SK-N-SH (cell line): ENCODE measurements at regions not wholly inside any gene's neighbourhood (a gene's known extent, or its start where the extent isn't known, plus 50 kb on each side); places are given as distances from the start of the nearest gene placed in this dataset.

ENCODE experiments used
- CTCF ChIA-PET: fragments of 300-600, 350-600 bp; formaldehyde crosslinking; extraction: SDS; loops from one replicate; lab custom pipeline; 2021; lab: Yijun Ruan, JAX
- POLR2A ChIA-PET: fragments of 350-600 bp; sonication (Branson Sonifier 250); formaldehyde crosslinking; extraction: SDS; loops from one replicate; lab custom pipeline; 2020; ENCODE audit warnings: antibody characterized with exemption, inconsistent platforms; lab: Yijun Ruan, JAX
- DNase-seq: peaks from one replicate; pipeline ENCODE4 v3.0.0; 2012
- H2AFZ ChIP-seq: fragments of 200-600 bp; sonication (generic); 2 replicates; pipeline ENCODE4 v1.8.1; 2016; ENCODE audit warnings: antibody characterized with exemption, mild to moderate bottlenecking, low read depth
- H3F3A ChIP-seq: fragments of 200-600 bp; sonication (generic); replicated peaks from 2 replicates; pipeline ENCODE3; 2016; ENCODE audit warnings: antibody characterized with exemption, mild to moderate bottlenecking; ENCODE audit not compliant: insufficient read depth
- H3K27ac ChIP-seq, 2 experiments: fragments of 200-500 bp in 1 of 2; fragments of 200-600 bp in 1 of 2; sonication (Bioruptor generic) in 1 of 2; sonication (generic), shearing (Covaris generic) in 1 of 2; 2 replicates each; pipeline versions ENCODE4 v1.5.1 to v1.6.1; 2014 to 2016; ENCODE audit warnings: low read depth in 2 of 2, inconsistent platforms in 1 of 2, low read length in 1 of 2, mild to moderate bottlenecking in 1 of 2, mixed read lengths in 1 of 2
- H3K27me3 ChIP-seq: fragments of 200-600 bp; sonication (generic), shearing (Covaris generic); 2 replicates; pipeline ENCODE4 v1.6.1; 2016; ENCODE audit warnings: mixed run types; ENCODE audit not compliant: insufficient read depth
- H3K36me3 ChIP-seq, 2 experiments: fragments of 200-500 bp in 1 of 2; fragments of 200-600 bp in 1 of 2; sonication (Bioruptor generic) in 1 of 2; sonication (generic) in 1 of 2; replicated peaks in 1 of 2; 2 replicates each; pipeline versions ENCODE3 to v1.5.1; 2014 to 2016; ENCODE audit warnings: low read length in 1 of 2, mild to moderate bottlenecking in 1 of 2; ENCODE audit not compliant: insufficient read depth in 2 of 2, control insufficient read depth in 1 of 2
- H3K4me1 ChIP-seq, 2 experiments: fragments of 200-500 bp in 1 of 2; fragments of 200-600 bp in 1 of 2; sonication (Bioruptor generic) in 1 of 2; sonication (generic), shearing (Covaris generic) in 1 of 2; 2 replicates each; pipeline versions ENCODE4 v1.5.1 to v1.6.1; 2014 to 2016; ENCODE audit warnings: low read depth in 1 of 2, low read length in 1 of 2, mixed run types in 1 of 2; ENCODE audit not compliant: insufficient read depth in 2 of 2, control insufficient read depth in 1 of 2
- H3K4me2 ChIP-seq: fragments of 200-600 bp; sonication (generic), shearing (Covaris generic); 2 replicates; pipeline ENCODE4 v1.6.1; 2017; ENCODE audit warnings: mixed run types
- H3K4me3 ChIP-seq, 2 experiments: fragments of 200-500 bp in 1 of 2; fragments of 200-600 bp in 1 of 2; sonication (Bioruptor generic) in 1 of 2; sonication (generic), shearing (Covaris generic) in 1 of 2; 2 replicates each; pipeline versions ENCODE4 v1.5.1 to v1.8.1; 2014 to 2016; ENCODE audit warnings: low read depth in 2 of 2, inconsistent platforms in 1 of 2, low read length in 1 of 2, mild to moderate bottlenecking in 1 of 2, mixed read lengths in 1 of 2, moderate library complexity in 1 of 2
- H3K79me2 ChIP-seq: fragments of 200-600 bp; sonication (generic); 2 replicates; pipeline ENCODE4 v1.8.1; 2017; ENCODE audit warnings: mild to moderate bottlenecking; ENCODE audit not compliant: insufficient read depth
- H3K9ac ChIP-seq: fragments of 200-600 bp; sonication (generic); 2 replicates; pipeline ENCODE4 v1.6.1; 2017; ENCODE audit warnings: mixed run types
- H3K9me2 ChIP-seq: fragments of 200-600 bp; sonication (generic); 2 replicates; pipeline ENCODE4 v1.6.1; 2017; ENCODE audit warnings: mixed run types
- H3K9me3 ChIP-seq: fragments of 200-600 bp; sonication (generic); 2 replicates; pipeline ENCODE4 v1.6.1; 2017; ENCODE audit warnings: mixed run types, mild to moderate bottlenecking, moderate library complexity
- H4K20me1 ChIP-seq: fragments of 200-600 bp; sonication (generic); 2 replicates; pipeline ENCODE4 v1.6.1; 2017; ENCODE audit warnings: mild to moderate bottlenecking, mixed run types; ENCODE audit not compliant: insufficient read depth
- ELF1 ChIP-seq: IDR thresholded peaks from 2 replicates; pipeline ENCODE4 v1.4.0; 2012
- EP300 ChIP-seq, 2 experiments: IDR thresholded peaks; 2 replicates each; pipeline versions ENCODE4 v1.4.0 to v1.6.1; 2012; ENCODE audit warnings: borderline replicate concordance in 1 of 2, low read depth in 1 of 2, low read length in 1 of 2
- FOXJ3 ChIP-seq: sonication (generic); formaldehyde crosslinking; IDR thresholded peaks from 2 replicates; pipeline ENCODE4 v1.5.1; 2020; ENCODE audit warnings: mild to moderate bottlenecking, missing genetic modification reagents
- GATA2 ChIP-seq: sonication (generic); formaldehyde crosslinking; IDR thresholded peaks from 2 replicates; pipeline ENCODE4 v1.5.0; 2020; ENCODE audit warnings: mild to moderate bottlenecking, missing genetic modification reagents
- NRF1 ChIP-seq: IDR thresholded peaks from 2 replicates; pipeline ENCODE4 v1.6.1; 2012; ENCODE audit warnings: low read depth, mild to moderate bottlenecking, low read length
- RCOR1 ChIP-seq: fragments of 150-350 bp; IDR thresholded peaks from 2 replicates; pipeline ENCODE4 v1.6.1; 2017; ENCODE audit warnings: antibody characterized with exemption, low read length
- WGBS: methylation state at CpG from one replicate; pipeline ENCODE4 v1.1.6; 2017; ENCODE audit warnings: low lambda C conversion rate; 5-methylcytosine and 5-hydroxymethylcytosine counted together
- TF ChIP-seq, protein P1 (sequence below): IDR thresholded peaks from 2 replicates; pipeline ENCODE4 v1.4.0; 2012; ENCODE audit warnings: low read depth, borderline replicate concordance
- TF ChIP-seq, protein P2 (sequence below): IDR thresholded peaks from 2 replicates; pipeline ENCODE4; 2012
- TF ChIP-seq, protein P3 (sequence below): fragments of 150-350 bp; IDR thresholded peaks from 2 replicates; pipeline ENCODE4 v1.6.1; 2017; ENCODE audit warnings: antibody characterized with exemption, low read length, low read depth, borderline replicate concordance
- TF ChIP-seq, protein P4 (sequence below): IDR thresholded peaks from 2 replicates; pipeline ENCODE4 v1.4.0; 2012; ENCODE audit warnings: low read depth

DNA sequence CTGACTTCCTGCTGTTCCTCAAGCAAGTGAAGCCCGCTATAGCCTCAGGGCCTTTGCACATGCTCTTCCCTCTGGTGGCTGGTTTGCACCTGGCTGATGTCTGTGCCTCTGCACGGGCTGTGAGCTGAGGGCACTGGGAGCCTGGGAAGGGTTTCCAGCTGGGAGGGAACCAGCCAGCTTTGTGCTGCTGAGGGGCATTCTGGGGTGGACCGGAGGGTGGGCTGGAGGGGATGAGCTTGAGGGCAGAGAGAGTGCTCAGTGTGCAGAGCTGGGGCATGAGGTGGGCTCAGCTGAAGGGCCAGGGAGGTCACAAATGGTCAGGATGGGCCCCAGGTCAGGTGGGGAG, 305.7 kb downstream of the MATN1 start:
- 60% methylated on average over 3 of the region's 3 CpGs for WGBS
- no peak overlapping the region for H3K4me3 ChIP-seq
- no peaks in the 10 kb centered on the region; a peak in 1 of 4 replicates for H3K4me1 ChIP-seq
- H3K27ac ChIP-seq = no peak overlapping the region
- no peaks in the 10 kb centered on the region for H4K20me1 ChIP-seq
- no peaks in the 10 kb centered on the region for H3K9me3 ChIP-seq
- H3K9ac ChIP-seq = no peak overlapping the region
- H3F3A ChIP-seq = no peaks in the 10 kb centered on the region
- no peak overlapping the region for H2AFZ ChIP-seq
- no peaks in the 10 kb centered on the region for H3K36me3 ChIP-seq
- DNase-seq = no peak
- H3K27me3 ChIP-seq = no peaks in the 10 kb centered on the region
- POLR2A ChIA-PET = no interaction called here
- CTCF ChIA-PET = interaction anchor here (0.8 to 1.2 kb wide), 3 partner anchors 9 to 280 kb away, joined by 3 to 4 read pairs (median 3); no protein-coding TSS in a partner anchor
- no peak overlapping the region for H3K4me2 ChIP-seq
- no peaks in the 10 kb centered on the region for H3K79me2 ChIP-seq
- H3K9me2 ChIP-seq = no peaks in the 10 kb centered on the region
- TF ChIP-seq, protein P1, sequence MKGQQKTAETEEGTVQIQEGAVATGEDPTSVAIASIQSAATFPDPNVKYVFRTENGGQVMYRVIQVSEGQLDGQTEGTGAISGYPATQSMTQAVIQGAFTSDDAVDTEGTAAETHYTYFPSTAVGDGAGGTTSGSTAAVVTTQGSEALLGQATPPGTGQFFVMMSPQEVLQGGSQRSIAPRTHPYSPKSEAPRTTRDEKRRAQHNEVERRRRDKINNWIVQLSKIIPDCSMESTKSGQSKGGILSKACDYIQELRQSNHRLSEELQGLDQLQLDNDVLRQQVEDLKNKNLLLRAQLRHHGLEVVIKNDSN = no peak
- TF ChIP-seq ELF1 (no peak), EP300 (IDR thresholded peaks at IDR 0.05; ENCODE audit: borderline replicate concordance in 1 of 2, low read depth in 1 of 2, low read length in 1 of 2) (no peak)

DNA sequence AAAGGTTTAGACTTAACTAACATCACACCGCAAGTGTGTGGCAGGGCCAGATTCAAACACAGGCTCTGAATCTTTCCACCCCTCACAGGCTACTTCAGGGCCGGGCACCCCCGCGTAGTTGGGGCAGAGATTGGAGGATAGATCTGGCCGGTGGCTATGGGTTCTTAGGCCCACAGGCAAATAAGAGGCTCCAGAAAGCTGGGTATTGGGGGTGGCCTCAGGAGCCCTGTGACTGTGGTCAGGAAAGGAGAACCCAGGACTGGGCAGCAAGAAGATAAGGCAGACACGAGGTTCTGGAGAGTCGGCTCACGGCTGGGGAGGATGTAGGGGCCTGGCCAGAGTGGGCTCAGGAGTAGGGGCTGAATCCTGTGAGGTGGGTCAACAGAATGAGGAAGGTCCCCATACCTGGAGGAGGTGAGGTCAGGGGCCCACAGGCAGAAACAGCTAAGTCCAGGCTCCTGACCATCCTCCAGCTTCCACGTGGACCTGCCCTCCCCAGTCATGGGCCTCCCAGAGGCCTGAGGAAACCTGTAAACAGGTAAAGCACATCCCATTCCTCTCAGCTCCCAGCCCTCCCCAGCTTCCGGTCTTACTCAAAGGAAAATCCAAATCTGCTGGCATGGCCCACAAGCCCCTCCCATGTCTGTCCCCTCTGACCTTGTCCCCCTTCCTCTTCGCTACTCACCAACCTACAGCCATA, 306.2 kb downstream of the MATN1 start:
- H3K4me3 ChIP-seq = no peak overlapping the region
- no peak overlapping the region for H3K9ac ChIP-seq
- H3K9me2 ChIP-seq = no peaks in the 10 kb centered on the region
- no peak overlapping the region for H3K4me2 ChIP-seq
- no peak overlapping the region for H2AFZ ChIP-seq
- 66% methylated on average over 6 of the region's 11 CpGs for WGBS
- H4K20me1 ChIP-seq = no peaks in the 10 kb centered on the region
- no peaks in the 10 kb centered on the region for H3K36me3 ChIP-seq
- no peak overlapping the region for H3K27ac ChIP-seq
- no peaks in the 10 kb centered on the region for H3F3A ChIP-seq
- H3K79me2 ChIP-seq = no peaks in the 10 kb centered on the region
- H3K4me1 ChIP-seq = no peaks in the 10 kb centered on the region; a peak in 1 of 4 replicates
- H3K27me3 ChIP-seq = no peaks in the 10 kb centered on the region
- ChIA-PET CTCF (interaction anchor here (0.6 to 3.2 kb wide), 5 partner anchors 8 to 281 kb away, joined by 3 to 12 read pairs (median 4); no protein-coding TSS in a partner anchor), POLR2A (no interaction called here)
- DNase-seq = no peak
- no peak for TF ChIP-seq NRF1
- H3K9me3 ChIP-seq = no peaks in the 10 kb centered on the region

DNA sequence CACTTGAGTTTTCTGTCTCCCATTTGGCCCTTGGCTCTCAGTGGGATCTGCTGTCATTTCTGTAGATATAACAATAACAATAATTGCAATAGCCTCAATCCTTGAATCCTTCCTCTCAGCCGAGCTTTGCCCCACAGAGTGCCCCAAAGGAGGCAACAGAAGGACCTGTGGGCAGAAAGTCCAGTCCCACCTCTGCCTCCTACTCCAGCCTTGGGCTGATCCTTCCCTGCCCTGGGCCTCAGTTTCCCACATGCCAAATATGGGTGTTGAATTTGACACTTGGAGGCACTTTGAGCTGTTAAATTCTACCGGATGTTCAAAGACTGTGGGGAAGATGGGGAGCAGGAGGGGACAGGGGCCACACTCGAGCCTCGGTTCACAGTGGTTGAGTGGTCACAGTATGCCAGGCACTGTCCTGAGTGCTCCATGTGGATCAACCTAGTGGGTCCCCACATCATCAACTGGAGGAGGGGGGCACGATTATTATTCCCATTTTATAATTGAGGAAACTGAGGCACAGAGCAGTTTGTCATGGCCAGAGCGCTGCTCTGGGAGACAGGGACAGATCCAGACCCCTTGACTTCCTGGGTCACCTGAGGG, 307.1 kb downstream of the MATN1 start:
- POLR2A ChIA-PET = no interaction called here
- Histone ChIP-seq H3K4me2 (no peak overlapping the region), H3K4me3 (no peak overlapping the region), H3K9me2 (no peaks in the 10 kb centered on the region), H3K9me3 (no peaks in the 10 kb centered on the region), H3K4me1 (no peaks in the 10 kb centered on the region; a peak in 1 of 4 replicates), H3K9ac (no peak overlapping the region), H3K79me2 (no peaks in the 10 kb centered on the region), H3K27ac (no peak overlapping the region), H3F3A (no peaks in the 10 kb centered on the region), H3K27me3 (no peaks in the 10 kb centered on the region), H3K36me3 (no peaks in the 10 kb centered on the region), H4K20me1 (no peaks in the 10 kb centered on the region), H2AFZ (no peak overlapping the region)
- CTCF ChIA-PET = interaction anchor here (0.6 to 3.2 kb wide), 4 partner anchors 8 to 63 kb away, joined by 4 to 12 read pairs (median 5); no protein-coding TSS in a partner anchor
- WGBS = 23% methylated on average over 5 of the region's 6 CpGs
- no peak for DNase-seq
- TF ChIP-seq FOXJ3 (CRISPR knock-in tag) (no peak), RCOR1 (no peak), GATA2 (no peak)
- TF ChIP-seq, protein P2, sequence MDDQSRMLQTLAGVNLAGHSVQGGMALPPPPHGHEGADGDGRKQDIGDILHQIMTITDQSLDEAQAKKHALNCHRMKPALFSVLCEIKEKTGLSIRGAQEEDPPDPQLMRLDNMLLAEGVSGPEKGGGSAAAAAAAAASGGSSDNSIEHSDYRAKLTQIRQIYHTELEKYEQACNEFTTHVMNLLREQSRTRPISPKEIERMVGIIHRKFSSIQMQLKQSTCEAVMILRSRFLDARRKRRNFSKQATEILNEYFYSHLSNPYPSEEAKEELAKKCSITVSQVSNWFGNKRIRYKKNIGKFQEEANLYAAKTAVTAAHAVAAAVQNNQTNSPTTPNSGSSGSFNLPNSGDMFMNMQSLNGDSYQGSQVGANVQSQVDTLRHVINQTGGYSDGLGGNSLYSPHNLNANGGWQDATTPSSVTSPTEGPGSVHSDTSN = no peak
- TF ChIP-seq, protein P3, sequence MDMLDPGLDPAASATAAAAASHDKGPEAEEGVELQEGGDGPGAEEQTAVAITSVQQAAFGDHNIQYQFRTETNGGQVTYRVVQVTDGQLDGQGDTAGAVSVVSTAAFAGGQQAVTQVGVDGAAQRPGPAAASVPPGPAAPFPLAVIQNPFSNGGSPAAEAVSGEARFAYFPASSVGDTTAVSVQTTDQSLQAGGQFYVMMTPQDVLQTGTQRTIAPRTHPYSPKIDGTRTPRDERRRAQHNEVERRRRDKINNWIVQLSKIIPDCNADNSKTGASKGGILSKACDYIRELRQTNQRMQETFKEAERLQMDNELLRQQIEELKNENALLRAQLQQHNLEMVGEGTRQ = no peak
- TF ChIP-seq, protein P4, sequence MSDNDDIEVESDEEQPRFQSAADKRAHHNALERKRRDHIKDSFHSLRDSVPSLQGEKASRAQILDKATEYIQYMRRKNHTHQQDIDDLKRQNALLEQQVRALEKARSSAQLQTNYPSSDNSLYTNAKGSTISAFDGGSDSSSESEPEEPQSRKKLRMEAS = no peak
